Endodermal cell (in vitro differentiated cells): ENCODE measurements at regions not wholly inside any gene's neighbourhood (a gene's known extent, or its start where the extent isn't known, plus 50 kb on each side); places are given as distances from the start of the nearest gene placed in this dataset.

Experiments
- DNase-seq: peaks from one replicate; pipeline ENCODE4 v3.0.0-alpha.2; 2017
- H3K27ac ChIP-seq: 2 replicates; pipeline ENCODE4 v1.5.1; 2013; ENCODE audit warnings: mild to moderate bottlenecking, low read depth, low read length, moderate library complexity
- H3K27me3 ChIP-seq: 2 replicates; pipeline ENCODE4 v1.6.1; 2013; ENCODE audit warnings: mild to moderate bottlenecking, low read length, moderate library complexity; ENCODE audit not compliant: insufficient read depth, control insufficient read depth, poor library complexity, severe bottlenecking
- H3K36me3 ChIP-seq: 2 replicates; pipeline ENCODE4 v1.7.0; 2013; ENCODE audit warnings: mild to moderate bottlenecking, low read length, moderate library complexity; ENCODE audit not compliant: control insufficient read depth, insufficient read depth
- H3K4me1 ChIP-seq: one replicate; pipeline ENCODE4 v1.7.0; 2013; ENCODE audit warnings: low read length; ENCODE audit not compliant: control insufficient read depth, insufficient read depth
- H3K4me3 ChIP-seq: 2 replicates; pipeline ENCODE4 v1.5.1; 2013; ENCODE audit warnings: mild to moderate bottlenecking, low read length, moderate library complexity
- H3K9ac ChIP-seq: 2 replicates; pipeline ENCODE4 v1.6.1; 2013; ENCODE audit warnings: mild to moderate bottlenecking, low read length, moderate library complexity; ENCODE audit not compliant: poor library complexity, severe bottlenecking; ENCODE audit errors: extremely low read depth
- H3K9me3 ChIP-seq: 2 replicates; pipeline ENCODE4 v1.6.1; 2013; ENCODE audit warnings: mild to moderate bottlenecking, low read length, moderate library complexity; ENCODE audit not compliant: control insufficient read depth
- H3K27ac Mint-ChIP-seq: 2 replicates; pipeline ENCODE4 v1.8.0; 2020; ENCODE audit warnings: mixed read lengths
- H3K27me3 Mint-ChIP-seq: 2 replicates; pipeline ENCODE4 v1.8.0; 2021; ENCODE audit warnings: mild to moderate bottlenecking, mixed read lengths; ENCODE audit not compliant: insufficient read depth
- H3K36me3 Mint-ChIP-seq: 2 replicates; pipeline ENCODE4 v1.8.0; 2020; ENCODE audit warnings: low read depth, mixed read lengths
- H3K4me1 Mint-ChIP-seq: 2 replicates; pipeline ENCODE4 v1.8.0; 2020; ENCODE audit warnings: mixed read lengths
- H3K4me3 Mint-ChIP-seq: 2 replicates; pipeline ENCODE4 v1.8.0; 2020; ENCODE audit warnings: mild to moderate bottlenecking, moderate library complexity, mixed read lengths
- H3K9me3 Mint-ChIP-seq: 2 replicates; pipeline ENCODE4 v1.8.0; 2020; ENCODE audit warnings: mild to moderate bottlenecking, mixed read lengths
- CTCF ChIP-seq: fragments of 200-600 bp; sonication (generic); conservative IDR thresholded peaks from 2 replicates; pipeline ENCODE4 v1.5.0; 2021; ENCODE audit warnings: antibody characterized with exemption, mild to moderate bottlenecking
- WGBS, 2 experiments: methylation state at CpG; one replicate each; pipeline versions ENCODE4 v1.1.5 to v1.1.7; 2013; ENCODE audit warnings: missing lambda C conversion rate in 2 of 2, mixed read lengths in 1 of 2; ENCODE audit not compliant: insufficient coverage in 1 of 2, insufficient read length in 1 of 2; 5-methylcytosine and 5-hydroxymethylcytosine counted together

- peaks cover 4% of the 10 kb centered on the region for H3K4me1 Mint-ChIP-seq
These were observed 314.8 kb downstream of the CDH2 start for GRCh38 chr18:27862041-27862682.

DNA sequence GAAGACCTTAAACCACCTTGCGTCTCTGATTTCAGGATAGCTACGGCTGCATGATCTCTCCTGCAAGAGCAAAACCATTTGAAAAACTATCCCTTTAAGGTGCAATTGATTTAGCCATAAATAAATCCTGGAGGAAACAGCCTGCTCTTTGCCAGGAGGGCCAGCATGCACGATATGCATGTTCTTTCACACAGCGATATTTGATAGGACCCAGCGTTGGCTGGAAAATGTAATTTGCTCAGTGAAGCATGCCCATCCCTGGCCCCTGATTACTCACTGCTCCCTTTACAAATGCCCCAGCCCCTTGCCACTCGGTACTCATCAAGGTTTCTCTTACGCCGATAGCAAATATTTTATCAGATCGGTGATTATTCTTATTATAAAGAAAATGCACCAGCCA lies 315.4 kb downstream of the CDH2 start:
- Mint-ChIP-seq H3K36me3 (no peaks in the 10 kb centered on the region), H3K27ac (no peak overlapping the region), H3K4me3 (no peak overlapping the region), H3K27me3 (no peaks in the 10 kb centered on the region), H3K4me1 (peaks cover 4% of the 10 kb centered on the region), H3K9me3 (no peaks in the 10 kb centered on the region)
- Histone ChIP-seq H3K4me1 (peaks cover 3% of the 10 kb centered on the region), H3K27me3 (no peaks in the 10 kb centered on the region), H3K27ac (no peak overlapping the region), H3K9me3 (no peaks in the 10 kb centered on the region), H3K9ac (no peak overlapping the region), H3K4me3 (no peak overlapping the region), H3K36me3 (no peaks in the 10 kb centered on the region)
- TF ChIP-seq CTCF: no peak
- no peak for DNase-seq
- WGBS, 2 experiments: 95% methylated on average over 9 of the region's 9 CpGs

More at GRCh38 chr18:27862041-27862682, 314.8 kb downstream of the CDH2 start:
- no peaks in the 10 kb centered on the region for H3K27me3 Mint-ChIP-seq
- H3K9me3 Mint-ChIP-seq: no peaks in the 10 kb centered on the region
- no peak overlapping the region for H3K4me3 Mint-ChIP-seq
- no peak for TF ChIP-seq CTCF
- Histone ChIP-seq H3K27me3 (no peaks in the 10 kb centered on the region), H3K9ac (no peak overlapping the region), H3K4me3 (no peak overlapping the region), H3K4me1 (peaks cover 3% of the 10 kb centered on the region), H3K9me3 (no peaks in the 10 kb centered on the region), H3K36me3 (no peaks in the 10 kb centered on the region), H3K27ac (no peak overlapping the region)
- no peaks in the 10 kb centered on the region for H3K36me3 Mint-ChIP-seq
- no peak for DNase-seq
- no peak overlapping the region for H3K27ac Mint-ChIP-seq
- WGBS, 2 experiments: 90 to 93% methylated on average over 5 to 7 of the region's 7 CpGs

DNA sequence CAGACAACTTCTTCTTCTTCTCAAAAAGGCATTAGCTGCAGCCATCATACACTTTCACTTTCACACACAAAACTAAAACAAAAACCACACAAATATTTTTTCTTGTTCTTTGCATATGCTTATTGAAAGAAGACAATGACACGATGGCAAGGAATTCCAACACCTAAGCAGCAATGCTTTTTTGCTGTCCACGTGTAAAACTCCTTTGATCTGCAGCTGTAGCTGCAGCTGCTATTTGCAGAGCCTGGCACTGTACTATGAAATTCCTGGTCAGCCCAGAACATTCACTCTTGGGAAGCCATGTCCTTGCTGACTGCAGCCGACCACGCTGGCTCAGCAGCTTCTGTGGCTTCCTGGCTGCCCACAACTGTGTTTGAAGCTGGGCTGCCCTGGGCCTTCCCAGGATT lies 316.2 kb downstream of the CDH2 start:
- no peak overlapping the region for H3K4me3 ChIP-seq
- no peak overlapping the region for H3K27ac Mint-ChIP-seq
- H3K4me1 Mint-ChIP-seq: peaks cover 4% of the 10 kb centered on the region
- no peaks in the 10 kb centered on the region for H3K9me3 Mint-ChIP-seq
- no peaks in the 10 kb centered on the region for H3K27me3 ChIP-seq
- no peak overlapping the region for H3K4me3 Mint-ChIP-seq
- 66 to 81% methylated on average over 4 of the region's 4 CpGs for WGBS, 2 experiments
- H3K36me3 Mint-ChIP-seq: no peaks in the 10 kb centered on the region
- TF ChIP-seq CTCF: no peak
- H3K4me1 ChIP-seq: peaks cover 3% of the 10 kb centered on the region
- H3K27me3 Mint-ChIP-seq: no peaks in the 10 kb centered on the region
- no peaks in the 10 kb centered on the region for H3K36me3 ChIP-seq
- H3K9me3 ChIP-seq: no peaks in the 10 kb centered on the region
- H3K27ac ChIP-seq: no peak overlapping the region
- no peak overlapping the region for H3K9ac ChIP-seq
- peak; percentile 51 for DNase-seq
